ELF-1 (cell line): ENCODE measurements at regions not wholly inside any gene's neighbourhood (a gene's known extent, or its start where the extent isn't known, plus 50 kb on each side); places are given as distances from the start of the nearest gene placed in this dataset.

ENCODE experiments used
- DNase-seq: peaks from one replicate; pipeline ENCODE4 v3.0.0-alpha.2; 2016; ENCODE audit warnings: low read depth, low spot score

DNA sequence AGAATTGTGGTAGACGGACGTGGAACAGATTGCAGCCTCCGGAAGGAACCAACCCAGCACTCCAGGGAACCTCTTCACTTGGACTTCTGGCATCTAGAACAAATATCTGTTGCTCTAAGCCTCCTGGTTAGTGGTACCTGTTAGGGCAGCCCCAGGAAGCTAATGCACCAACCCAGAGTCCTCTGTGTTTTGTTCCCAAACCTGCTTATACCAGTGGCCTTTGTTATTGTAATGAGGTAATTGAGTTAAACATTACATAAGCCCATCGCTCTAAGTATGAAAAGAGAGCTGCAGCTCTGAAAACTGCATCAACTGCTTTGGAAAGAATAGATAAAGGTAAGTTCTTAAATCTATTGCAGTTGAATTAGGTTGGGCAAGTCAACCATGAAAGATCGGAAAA lies 516.7 kb downstream of the NPHP4 start:
- DNase-seq = peak; percentile 6

DNA sequence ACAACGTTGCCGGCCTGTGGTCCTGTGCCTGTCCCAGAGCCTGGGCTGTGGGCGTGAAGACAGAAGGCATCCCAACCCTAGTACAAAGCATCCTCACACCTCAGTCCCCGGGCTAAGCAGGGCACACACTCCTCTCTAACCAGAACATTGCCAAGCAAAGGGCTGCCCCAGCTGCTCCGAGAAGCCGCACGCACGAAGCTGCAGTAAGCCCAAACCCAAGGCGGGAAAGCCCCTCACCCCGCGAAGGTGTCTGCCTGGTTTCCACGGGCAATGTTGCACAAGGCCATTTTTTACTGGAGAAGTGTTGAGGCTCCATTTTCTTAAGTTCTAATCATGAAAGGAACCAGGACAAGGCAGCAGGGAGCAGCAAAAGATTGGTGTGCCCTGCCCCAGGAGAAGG lies 519.0 kb downstream of the NPHP4 start:
- DNase-seq = no peak

DNA sequence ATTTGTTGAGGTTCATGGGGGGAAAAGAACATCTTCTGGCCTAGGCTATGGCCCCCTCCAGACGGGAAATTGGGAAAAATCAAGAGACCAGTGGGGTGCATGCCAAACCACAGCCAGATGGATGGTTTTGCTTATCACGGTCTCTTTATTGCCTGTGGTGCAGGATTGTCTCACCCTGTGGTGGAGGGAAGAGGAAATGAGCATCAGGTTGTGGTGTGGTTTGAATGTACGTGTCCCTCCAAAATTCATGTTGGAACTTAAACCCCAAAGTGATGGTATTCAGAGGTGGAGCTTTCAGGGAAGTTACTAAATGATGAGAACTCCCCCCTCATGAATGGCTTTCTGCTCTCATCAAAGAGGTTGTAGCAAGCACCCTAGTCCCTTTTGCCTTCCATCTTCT lies 525.7 kb downstream of the NPHP4 start:
- DNase-seq = no peak

DNA sequence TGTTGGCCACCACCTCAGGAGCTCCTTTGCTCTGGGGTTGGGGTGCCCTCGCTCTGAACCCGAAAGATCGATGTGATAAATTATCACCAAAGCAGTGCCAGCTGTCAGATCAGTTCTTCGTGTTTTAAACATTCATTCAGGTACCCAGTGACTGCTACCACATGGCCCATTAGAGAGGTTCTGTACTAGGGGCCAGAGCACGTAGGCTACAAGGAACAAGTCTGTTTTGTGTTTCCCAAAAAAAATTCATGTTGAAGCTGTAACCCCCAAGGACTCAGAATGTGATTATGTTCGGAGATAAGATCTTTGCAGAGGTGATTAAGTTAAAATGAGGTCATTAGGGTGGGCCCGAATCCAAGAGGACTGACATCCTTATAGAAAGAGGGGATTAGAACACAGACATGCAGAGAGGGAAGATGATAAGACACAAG lies 526.9 kb downstream of the NPHP4 start:
- no peak for DNase-seq

DNA sequence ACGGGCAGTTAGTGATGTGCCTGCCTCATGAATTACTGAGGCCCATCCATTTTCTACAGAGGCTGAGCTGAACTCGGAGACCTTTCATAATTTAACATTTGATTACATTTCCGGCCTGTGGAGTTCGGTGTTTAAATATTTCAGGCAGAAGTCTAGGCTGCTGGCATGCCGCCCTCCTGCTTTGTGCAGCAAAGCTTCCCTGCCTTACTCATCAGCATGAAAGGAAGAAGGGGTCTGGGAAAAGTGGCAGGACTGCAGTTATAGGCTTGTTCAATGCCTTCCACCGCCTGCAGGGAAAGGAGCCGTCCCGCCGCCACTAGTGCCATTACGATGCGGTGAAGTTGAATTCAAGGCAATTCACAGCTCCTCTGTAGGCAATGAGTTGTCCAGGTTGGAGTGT lies 527.9 kb downstream of the NPHP4 start:
- DNase-seq = no peak

DNA sequence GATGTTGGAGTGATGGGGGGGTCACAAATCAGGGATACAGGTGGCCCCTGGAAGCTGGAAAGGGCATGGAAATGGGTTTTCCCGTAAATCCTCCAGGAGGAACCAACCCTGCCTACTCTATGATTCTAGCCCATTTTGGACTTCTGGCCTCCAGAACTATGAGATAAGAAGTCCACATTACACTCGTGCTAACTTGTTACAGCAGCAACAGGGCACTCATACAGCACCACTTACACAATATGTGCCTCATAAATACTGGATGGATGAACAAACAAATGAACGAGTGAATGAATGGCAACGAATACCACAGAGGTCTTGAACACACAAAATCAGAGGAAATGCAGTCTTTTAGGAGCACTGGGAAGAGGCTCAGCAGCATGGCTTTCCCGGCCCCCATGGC lies 531.3 kb downstream of the NPHP4 start:
- no peak for DNase-seq

DNA sequence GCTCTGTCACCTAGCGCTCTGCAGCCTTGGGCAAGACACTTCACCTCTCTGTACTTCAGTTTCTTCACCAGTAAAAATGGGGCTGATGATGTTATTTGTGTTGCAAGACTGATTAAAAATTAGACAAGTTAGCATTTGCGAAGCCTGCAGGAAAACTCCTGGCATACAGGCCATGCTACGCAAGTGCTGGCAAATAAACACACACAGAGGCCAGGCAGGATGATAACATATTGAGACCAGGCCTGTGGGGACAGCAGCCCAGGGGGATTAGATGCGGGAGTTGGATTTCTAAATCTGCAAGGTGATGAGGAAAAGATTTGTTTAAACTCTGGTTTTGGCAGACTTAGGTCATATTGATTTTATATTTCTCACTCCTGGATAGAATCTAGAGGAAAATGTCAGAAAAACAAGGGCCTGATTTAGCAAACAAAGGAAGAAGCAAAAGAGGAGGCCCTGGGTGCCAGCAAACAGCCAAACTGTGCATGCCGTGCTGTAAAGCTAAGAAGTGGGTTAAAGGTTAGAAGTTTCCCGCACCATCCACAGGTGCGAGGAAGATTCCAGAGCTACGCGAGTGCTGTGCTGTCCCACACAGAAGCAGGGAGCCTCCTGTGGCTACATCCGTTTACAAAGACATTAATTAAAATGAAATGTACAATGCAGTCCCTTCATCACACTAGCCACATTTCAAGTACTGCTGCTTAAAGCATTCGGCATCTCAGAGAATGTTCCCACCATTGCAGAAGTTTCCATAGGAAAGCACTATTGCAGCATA lies 532.2 kb downstream of the NPHP4 start:
- DNase-seq = no peak

DNA sequence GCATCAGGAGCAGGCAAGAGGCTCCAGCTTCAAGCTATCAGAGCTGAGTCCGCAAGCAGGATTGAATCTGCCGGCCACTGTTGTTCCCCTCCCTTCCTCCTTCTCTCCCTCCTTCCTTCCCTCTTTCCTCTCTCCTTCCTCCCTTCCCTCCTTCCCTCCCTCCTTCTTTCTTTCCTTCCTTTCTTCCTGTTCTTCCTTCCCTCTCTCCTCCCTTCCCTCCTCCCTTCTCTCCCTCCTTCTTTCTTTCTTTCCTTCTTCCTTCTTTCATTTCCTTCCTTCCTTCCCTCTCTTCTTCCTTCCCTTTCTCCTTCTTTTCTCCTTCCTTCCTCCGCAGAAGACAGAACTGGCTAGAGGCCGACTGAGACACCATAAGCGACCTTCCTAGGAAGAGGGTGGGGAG lies 534.0 kb downstream of the NPHP4 start:
- DNase-seq = no peak

DNA sequence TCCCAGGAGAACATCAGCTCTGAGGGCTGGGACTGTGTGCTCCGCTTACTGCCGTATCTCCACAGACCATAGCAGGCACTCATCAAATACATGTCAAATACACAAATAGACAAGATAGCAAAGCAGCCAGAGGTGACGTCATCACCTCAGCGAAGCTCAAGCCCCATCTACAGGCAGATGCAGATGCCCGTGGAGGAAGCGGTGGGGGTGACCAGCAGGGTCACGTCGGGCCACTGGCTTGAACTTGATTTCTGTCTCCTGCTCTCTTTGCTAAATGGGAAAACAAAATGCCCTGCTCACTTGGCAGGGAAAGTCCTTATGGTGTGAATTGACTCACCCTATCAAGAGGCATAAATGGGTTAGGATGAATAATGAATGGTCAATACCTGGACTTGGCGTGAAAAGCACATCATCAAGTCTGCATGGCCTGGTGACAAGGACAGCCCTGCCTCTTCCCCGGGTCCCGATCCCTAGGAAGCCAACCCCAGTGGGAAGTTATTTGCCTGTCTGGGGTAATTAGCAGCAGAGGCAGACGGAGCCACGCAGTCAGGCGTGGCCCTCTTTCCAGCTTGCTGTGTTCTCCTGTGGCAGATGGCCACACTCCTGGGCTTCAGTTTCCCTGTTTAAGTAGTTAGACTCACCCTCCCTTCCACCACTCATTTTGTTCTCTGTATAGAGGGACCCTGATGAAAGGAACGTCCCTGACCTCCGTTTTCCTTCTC lies 536.0 kb downstream of the NPHP4 start:
- DNase-seq = peak; percentile 18

DNA sequence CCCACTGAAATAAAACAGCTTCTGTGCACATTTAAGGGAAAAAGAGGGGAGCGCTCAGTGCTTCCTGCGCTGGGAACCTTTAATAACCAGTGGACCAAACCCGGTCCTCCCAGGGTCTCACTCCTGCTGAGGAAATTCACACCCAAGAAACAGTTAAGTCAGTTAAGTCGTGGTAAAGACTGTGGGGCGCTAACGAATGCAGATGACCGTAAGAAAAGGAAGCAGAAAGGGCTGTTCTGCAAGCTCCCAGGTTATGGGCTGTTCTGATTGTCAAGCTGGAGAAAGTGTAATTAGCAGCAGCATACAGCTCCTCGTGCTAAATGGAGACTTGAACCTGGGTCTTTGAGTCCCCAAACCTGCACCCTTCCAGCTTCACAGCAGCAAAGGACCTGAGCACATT lies 536.6 kb downstream of the NPHP4 start:
- no peak for DNase-seq

DNA sequence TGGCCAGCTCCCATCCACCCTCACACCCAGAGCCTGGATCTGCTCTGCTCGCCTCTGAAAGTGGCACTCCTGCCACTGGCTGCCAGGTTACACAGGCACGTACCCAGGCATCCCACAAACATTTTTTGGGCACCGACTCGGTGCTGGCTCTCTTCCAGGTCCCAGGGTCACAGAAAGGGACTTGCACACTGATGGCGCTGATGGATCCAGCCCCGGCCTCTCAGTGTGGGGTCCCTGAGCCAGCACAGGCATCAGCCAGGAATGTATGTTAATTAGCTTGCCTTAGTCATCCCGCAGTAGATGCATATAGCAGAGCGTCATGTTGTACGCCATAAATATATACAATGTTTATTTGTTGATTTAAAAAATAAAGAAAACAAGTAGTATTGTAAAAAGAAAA lies 537.2 kb downstream of the NPHP4 start:
- peak; percentile 34 for DNase-seq

DNA sequence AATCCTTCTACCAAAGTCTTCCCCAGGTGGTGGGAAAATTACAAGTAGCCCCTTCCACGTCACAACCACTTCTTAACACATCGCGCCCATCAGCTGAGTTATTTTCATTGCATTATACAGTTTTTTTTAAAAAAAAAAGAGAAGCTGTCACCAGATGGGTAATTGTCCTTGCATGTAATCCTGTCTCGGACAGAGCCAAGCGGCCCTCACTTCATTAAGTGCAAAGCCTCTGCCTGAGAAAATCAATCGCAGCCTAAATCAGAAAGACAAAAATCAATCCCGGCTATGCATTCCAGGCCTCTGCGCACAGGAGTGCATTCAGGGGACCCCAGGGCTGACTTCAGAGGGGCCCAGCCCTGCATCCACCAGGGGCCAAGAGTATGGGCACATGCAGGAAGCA lies 538.9 kb downstream of the NPHP4 start:
- DNase-seq = no peak

DNA sequence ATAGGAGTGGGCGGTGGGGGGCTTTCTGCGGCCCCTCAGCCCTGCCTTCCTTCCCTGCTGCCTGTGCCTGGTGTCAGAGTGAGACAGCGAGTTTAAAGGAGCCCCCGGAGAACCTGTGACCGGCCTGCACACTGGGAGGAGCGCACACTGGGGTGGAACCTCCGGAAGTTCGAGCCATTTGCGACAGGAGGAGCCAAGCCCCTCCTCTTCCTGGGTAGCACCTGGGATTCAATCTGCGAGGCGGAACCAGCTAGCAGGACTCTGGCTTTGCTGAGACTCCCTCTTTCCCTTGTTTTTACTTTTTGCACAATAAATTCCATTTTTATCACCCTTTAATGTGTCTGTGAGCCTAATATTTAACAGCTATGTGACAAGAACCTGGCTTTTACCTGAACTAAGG lies 540.6 kb downstream of the NPHP4 start:
- DNase-seq = no peak

DNA sequence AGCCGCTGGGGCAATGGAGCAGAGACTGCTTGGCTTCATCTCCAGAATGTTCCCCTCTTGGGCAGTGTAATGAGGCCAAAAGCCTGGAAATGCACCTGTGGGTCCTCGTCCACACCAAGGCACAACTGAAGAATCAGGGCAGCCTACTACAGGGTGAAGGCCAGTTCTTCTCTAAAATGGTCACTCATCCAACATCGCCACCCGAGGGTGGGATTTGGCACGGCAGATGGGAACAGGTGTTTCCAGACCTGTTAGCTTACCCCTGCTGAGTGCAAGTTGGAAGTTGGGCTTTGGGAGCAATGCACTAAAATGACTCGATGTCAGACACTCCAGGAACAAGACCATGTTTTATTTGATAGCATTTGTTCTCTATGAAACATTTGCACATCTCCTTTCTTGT lies 543.7 kb downstream of the NPHP4 start:
- DNase-seq = no peak

DNA sequence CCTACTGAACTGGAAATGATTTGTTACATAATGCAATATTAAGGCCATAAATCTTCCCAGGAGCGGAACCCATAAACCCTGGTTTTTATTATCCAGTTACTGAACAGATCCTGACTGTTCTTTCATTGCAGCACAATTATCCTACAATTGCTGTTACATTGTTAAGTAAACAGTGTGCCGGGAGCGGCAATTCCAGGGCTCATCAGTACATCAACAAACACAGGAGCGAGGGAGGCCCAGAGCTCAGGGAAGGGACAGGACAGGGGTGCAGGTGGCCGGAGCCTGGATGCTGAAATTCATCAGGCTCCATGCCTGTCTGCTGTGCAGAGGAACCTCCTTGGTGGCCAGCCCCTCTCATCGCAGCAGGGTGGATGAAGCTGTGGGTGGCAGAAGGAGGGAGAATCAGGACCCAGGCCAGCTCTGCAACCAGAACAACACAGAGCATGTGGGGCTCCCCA lies 544.7 kb downstream of the NPHP4 start:
- DNase-seq = no peak

DNA sequence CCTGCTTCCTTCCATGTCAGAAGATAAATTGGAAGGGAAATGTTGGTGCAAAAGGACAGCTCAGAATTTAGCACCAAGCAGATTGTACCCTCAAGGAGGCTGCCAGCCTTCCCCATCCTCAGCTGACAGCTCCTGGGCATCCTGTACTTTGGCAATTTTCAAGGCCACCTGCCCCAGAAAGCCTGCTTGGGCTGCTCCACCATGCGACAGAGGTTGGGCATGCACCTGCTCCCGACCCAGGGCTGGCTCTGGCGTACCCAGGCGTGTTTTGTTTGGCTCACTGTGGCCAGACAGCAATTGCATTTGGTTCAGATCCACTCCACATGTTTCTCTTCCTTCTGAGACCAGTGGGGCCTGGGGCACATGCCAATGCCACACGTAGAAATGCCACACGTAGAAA lies 547.8 kb downstream of the NPHP4 start:
- DNase-seq = no peak

DNA sequence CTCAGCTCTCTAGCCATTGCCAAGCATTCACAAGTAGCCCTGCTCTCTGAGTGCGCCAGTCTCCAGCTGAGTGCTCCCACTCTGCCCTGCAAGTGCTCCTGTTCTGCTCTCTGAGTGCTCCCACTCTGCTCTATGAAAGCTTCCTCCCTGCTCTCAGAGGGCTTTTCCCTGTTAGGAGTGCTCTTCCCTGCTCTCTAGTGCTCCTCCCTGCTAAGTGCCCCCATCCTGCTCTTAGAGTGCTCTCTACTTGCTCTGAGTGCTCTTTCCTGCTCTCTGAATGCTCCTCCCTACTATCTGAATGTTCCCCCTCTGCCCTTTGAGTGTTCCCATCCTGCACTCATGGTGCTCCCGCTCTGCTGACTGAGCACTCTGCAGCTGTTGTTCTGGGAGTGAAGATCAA lies 555.4 kb downstream of the NPHP4 start:
- DNase-seq = no peak

DNA sequence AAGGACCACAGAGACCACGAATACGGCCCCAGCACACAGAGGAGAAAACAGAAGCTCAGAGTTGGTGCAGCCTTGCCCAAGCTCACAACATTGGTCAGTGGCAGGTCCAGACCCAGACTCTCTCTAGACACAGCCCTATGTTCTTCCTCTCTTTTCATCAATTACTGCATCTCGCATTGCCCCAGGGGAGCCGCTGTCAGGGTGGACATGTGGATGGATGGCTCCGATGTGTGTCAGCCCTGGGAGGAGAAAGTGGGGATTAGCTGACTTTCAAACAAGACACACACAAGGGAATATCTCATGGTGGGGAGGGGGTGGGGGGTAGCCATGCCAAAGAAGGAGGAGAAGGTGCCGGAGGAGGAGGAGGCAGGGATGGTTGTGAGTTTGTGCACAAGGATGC lies 556.8 kb downstream of the NPHP4 start:
- DNase-seq = peak; percentile 51

DNA sequence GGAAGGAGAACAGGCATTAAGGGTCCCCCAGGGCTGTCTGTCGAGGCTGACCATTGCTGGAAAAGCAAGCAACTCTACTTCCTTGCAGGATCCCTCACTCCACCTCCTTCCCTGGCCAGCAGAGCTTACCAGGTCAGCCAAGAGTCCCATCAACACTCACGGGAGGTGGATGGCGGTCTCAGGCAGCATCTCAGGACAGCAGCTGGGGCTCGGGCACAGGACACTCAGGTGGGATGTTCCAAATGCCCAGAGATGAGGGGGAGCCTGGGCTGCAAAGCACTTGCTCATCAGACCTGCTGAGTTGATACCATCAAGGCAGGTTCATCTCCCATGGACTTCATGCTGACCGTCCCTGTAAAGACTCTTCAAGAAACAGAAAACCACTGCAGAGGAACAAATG lies 559.8 kb downstream of the NPHP4 start:
- DNase-seq = no peak

DNA sequence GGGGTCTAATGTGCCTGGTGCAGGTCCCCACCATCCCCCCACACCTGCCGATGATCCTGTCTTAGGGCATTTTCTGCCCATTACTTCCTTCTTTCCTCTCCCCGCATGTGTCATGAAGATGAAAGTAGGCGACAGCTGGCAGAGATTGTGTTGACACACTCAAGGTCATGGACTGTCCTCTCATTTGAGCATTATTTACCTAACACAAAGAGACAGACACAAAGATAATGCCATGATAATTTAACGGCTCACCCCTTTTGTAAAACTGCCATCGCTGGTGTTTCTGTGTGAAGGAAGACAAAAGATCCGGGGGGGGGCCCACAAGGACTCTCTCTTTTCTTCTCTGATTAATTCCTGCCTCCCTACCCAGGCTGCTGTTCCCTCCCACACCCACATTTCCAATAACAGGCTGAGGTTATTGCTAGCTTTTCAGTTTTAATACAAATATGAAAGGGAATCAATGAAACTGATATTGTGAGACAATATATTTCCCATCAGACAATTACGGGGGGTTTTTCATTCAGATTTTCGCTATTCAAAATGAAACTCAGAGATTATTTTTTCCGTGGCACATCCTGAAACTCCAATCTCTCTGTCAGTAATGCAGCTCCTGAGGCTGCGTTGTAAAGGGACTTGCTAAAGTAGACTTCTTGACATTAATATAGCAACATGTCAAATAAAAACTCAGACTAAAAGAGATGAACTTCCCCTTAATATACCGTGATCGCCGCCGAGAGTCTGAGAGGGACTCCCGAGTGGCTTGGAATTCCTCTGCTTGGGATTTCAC lies 561.1 kb downstream of the NPHP4 start:
- no peak for DNase-seq

DNA sequence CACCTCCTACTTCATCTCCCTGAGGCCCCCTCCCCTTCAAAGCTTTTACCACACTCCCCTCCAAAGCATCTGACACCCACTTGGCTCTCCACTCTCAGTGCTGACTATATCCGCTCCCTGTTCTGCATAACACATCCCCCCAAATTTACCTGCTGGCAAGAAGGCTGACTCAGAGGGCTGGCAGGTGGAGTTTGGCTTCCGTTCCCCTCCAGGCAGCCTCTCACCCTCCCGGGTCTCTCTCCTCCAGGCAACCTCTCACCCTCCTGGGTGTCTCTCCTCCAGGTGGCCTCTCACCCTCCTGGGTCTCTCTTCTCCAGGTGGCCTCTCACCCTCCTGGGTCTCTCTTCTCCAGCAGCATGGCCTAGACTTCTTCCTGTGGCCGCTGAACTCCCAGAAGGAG lies 562.1 kb downstream of the NPHP4 start:
- no peak for DNase-seq

DNA sequence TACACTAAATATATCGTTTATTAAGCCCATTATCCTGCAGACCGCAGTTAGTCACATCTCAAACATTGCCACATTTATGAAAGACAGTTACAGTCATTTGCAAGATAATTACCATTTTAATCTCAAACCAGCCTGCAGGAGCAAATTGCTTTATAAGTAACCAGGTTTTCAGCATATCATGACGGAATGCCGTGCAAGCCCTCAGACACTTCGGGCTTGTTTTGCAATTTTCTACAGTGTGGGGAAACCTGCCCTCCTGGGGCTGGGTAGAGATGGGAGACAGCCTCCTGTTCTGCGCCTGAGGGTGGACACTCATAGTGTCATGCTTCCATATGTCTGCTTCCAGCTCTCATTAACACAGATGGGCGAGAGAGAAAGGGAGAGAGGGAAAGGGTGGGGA lies 563.9 kb downstream of the NPHP4 start:
- no peak for DNase-seq
